Sigmoid colon (tissue), 4 donors: ENCODE measurements at regions not wholly inside any gene's neighbourhood (a gene's known extent, or its start where the extent isn't known, plus 50 kb on each side); places are given as distances from the start of the nearest gene placed in this dataset.
A peak's percentile ranks its signal among the peaks of the same experiment; 100 is the strongest.

Experiments
- EP300 ChIP-seq, 4 donors: sonication (generic); formaldehyde crosslinking; IDR thresholded peaks; one replicate each; pipeline ENCODE4 v1.6.1; 2017; ENCODE audit warnings: antibody characterized with exemption in 4 of 4
- POLR2A ChIP-seq, 2 donors: fragments of 450-650 bp; IDR thresholded peaks; one replicate each; pipeline ENCODE4 v1.6.1; 2016; ENCODE audit warnings: antibody characterized with exemption in 2 of 2, mild to moderate bottlenecking in 2 of 2, moderate library complexity in 2 of 2
- POLR2AphosphoS5 ChIP-seq, 4 donors: sonication (generic); formaldehyde crosslinking; IDR thresholded peaks; one replicate each; pipeline ENCODE4 v1.6.1; 2017; ENCODE audit warnings: antibody characterized with exemption in 4 of 4
- TF ChIP-seq, protein P1 (sequence below), 4 experiments: fragments of 450-650 bp in 3 of 4; fragments of 200-600 bp in 1 of 4; IDR thresholded peaks; one replicate each; pipeline ENCODE4 v1.5.1; 2016 to 2019; ENCODE audit warnings: antibody characterized with exemption in 4 of 4, mild to moderate bottlenecking in 3 of 4, moderate library complexity in 2 of 4

DNA sequence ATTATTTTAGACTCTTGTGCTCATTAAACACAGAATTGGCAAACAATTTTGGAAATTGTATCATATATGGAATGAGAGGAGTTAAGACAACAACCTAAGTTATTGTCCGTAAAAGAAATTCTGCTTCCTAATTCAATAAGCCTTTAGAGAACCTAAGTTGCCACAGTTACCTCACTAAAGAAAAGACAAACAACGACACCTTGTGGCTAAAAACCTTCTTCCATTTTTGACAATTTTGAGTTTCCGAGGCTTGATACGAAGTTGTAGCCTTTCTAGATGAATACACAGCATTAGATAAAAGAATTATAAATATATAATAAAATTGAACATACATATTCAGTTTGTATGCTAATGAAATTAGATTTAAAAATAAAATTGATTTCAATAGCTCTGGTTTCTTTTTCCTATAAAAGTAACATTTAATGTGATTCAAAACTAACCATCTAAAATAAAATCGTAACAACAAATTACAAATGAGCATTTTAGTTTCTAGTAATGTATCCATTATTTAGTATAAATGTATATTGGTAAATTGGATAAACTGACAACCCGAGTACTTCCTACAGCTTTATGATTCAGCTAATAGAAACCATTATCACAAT lies 275.1 kb downstream of the GPM6A start:
- TF ChIP-seq POLR2AphosphoS5 (IDR thresholded peaks at IDR 0.05) (no peak), POLR2A (IDR thresholded peaks at IDR 0.05) (no peak), EP300 (IDR thresholded peaks at IDR 0.05) (no peak)
- TF ChIP-seq, protein P1, sequence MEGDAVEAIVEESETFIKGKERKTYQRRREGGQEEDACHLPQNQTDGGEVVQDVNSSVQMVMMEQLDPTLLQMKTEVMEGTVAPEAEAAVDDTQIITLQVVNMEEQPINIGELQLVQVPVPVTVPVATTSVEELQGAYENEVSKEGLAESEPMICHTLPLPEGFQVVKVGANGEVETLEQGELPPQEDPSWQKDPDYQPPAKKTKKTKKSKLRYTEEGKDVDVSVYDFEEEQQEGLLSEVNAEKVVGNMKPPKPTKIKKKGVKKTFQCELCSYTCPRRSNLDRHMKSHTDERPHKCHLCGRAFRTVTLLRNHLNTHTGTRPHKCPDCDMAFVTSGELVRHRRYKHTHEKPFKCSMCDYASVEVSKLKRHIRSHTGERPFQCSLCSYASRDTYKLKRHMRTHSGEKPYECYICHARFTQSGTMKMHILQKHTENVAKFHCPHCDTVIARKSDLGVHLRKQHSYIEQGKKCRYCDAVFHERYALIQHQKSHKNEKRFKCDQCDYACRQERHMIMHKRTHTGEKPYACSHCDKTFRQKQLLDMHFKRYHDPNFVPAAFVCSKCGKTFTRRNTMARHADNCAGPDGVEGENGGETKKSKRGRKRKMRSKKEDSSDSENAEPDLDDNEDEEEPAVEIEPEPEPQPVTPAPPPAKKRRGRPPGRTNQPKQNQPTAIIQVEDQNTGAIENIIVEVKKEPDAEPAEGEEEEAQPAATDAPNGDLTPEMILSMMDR (IDR thresholded peaks at IDR 0.05), result peak in 2 of 4 experiments; percentile 33 to 39
